NCI-H1436 (cell line): ENCODE measurements at regions not wholly inside any gene's neighbourhood (a gene's known extent, or its start where the extent isn't known, plus 50 kb on each side); places are given as distances from the start of the nearest gene placed in this dataset.

Experiments
- DNase-seq: peaks from one replicate; lab custom pipeline; 2025; lab: John Stamatoyannopoulos, UW

GRCh38 chr1:193339401-193339800 lies 153.0 kb upstream of the B3GALT2 start:
- DNase-seq, result no peak

GRCh38 chr1:193338194-193338593 lies 151.8 kb upstream of the B3GALT2 start:
- DNase-seq, result no peak

DNA sequence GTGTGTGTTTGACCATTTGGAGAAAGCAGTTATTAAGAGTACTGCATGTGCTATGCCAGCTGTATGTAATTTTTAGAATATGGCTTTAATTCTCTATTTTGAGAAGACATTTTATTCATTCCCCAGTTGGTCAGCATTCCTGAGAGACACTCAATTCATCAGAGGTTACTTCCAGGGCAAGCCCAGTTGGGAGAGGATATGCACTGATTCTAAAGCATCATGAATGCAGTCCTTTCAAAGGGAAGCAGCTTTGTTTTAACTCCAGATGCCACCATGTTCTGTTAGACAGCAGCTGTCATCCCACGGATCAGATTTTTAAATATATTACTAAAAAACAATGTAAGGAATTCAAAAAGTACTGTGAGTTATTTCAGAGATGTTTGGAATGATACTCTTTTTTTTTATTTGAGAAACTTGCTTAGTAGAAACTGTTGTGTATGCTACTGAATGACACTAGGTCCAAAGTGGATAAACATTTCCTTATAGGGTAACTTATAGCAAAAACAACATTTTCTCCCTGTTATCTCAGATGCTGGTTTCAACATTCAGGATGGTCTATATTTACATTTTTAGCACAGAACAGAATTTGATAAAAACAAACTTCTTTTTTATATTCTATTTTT lies 149.5 kb upstream of the B3GALT2 start:
- DNase-seq, result no peak

DNA sequence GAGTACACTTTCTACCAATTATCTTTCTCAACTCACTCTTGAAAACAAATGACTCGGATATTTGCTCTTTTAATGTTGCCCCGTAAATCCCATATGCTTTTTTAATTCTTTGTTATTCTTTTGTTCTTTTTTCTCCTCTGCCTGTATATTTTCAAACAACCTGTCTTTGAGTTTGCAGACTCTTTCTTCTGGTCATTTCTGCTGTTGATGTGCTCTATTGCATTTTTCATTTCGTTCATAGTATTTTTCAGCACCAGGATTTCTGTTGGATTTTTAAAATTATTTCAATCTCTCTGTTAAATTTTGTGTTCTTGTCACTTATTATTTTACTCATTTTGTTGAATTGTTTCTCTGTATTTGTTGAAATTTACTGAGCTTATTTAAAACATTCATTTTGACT lies 146.8 kb upstream of the B3GALT2 start:
- no peak for DNase-seq

DNA sequence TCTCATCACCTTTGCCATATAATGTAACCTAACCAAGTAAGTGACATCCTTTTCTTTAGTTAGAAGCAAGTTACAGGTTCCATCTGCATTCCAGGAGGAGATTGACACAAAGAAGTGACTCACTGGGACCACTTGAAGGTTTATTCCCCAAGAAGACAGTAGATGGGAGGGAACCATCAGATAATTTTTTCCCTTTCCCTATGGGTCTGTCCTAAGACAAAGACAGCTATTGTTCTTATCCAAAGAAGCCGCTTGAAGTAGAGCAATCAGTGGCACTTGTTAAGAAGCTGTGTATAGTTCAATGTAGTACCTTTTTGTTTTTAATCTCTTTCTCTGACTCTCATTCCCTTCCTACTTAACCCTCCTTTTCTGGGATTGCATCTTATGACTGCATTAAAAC lies 139.9 kb upstream of the B3GALT2 start:
- DNase-seq, result no peak

GRCh38 chr1:193325771-193326170 lies 139.4 kb upstream of the B3GALT2 start:
- no peak for DNase-seq

GRCh38 chr1:193325042-193325441 lies 138.6 kb upstream of the B3GALT2 start:
- DNase-seq, result no peak

- no peak for DNase-seq
Observed at GRCh38 chr1:193322211-193322610, 135.8 kb upstream of the B3GALT2 start.

DNA sequence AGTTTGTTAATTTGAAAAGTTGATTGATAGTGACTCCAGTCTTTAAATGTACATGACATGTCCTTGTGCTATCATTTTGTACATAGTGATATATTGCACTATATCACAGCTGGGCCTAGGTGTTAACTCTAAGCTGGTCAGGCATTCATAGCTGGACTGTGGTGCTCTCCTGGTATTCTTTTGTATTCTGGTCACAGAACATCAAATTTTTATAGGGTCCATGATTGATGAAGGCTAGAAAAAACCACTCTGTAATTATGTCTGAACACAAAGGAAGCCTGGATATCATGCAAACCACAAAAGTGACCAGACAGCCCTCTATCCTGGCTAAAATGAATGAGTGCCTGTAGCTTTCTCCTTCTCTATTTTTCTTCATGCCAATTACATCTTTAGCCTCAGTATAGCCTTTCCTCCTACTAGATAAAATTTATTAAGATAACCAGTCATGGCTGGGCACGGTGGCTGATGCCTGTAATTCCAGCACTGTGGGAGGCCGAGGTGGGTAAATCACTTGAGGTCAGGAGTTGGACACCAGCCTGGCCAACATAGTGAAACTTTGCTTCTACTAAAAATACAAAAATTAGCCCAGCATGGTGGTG lies 134.9 kb upstream of the B3GALT2 start:
- DNase-seq, result no peak

- DNase-seq, result no peak
Observed at GRCh38 chr1:193320270-193320669, 133.9 kb upstream of the B3GALT2 start.

- DNase-seq, result no peak
Observed at GRCh38 chr1:193318347-193318746, 131.9 kb upstream of the B3GALT2 start.

GRCh38 chr1:193313354-193314140 lies 127.1 kb upstream of the B3GALT2 start:
- no peak for DNase-seq

GRCh38 chr1:193312432-193312831 lies 126.0 kb upstream of the B3GALT2 start:
- no peak for DNase-seq

GRCh38 chr1:193311226-193311948 lies 125.0 kb upstream of the B3GALT2 start:
- DNase-seq, result no peak

- DNase-seq, result peak; percentile 70
Observed at GRCh38 chr1:193310564-193310963, 124.2 kb upstream of the B3GALT2 start.

GRCh38 chr1:193309936-193310475 lies 123.6 kb upstream of the B3GALT2 start:
- no peak for DNase-seq

- no peak for DNase-seq
Observed at GRCh38 chr1:193308438-193308837, 122.0 kb upstream of the B3GALT2 start.

- no peak for DNase-seq
Observed at GRCh38 chr1:193306430-193306829, 120.0 kb upstream of the B3GALT2 start.
